HG03457 (cell line): ENCODE measurements at regions not wholly inside any gene's neighbourhood (a gene's known extent, or its start where the extent isn't known, plus 50 kb on each side); places are given as distances from the start of the nearest gene placed in this dataset.

Experiments
- ATAC-seq: cut with Tn5 transposase; IDR thresholded peaks from one replicate; pipeline ENCODE4 v1.9.1; 2021; ENCODE audit warnings: moderate number of reproducible peaks; ENCODE audit not compliant: unreplicated experiment

DNA sequence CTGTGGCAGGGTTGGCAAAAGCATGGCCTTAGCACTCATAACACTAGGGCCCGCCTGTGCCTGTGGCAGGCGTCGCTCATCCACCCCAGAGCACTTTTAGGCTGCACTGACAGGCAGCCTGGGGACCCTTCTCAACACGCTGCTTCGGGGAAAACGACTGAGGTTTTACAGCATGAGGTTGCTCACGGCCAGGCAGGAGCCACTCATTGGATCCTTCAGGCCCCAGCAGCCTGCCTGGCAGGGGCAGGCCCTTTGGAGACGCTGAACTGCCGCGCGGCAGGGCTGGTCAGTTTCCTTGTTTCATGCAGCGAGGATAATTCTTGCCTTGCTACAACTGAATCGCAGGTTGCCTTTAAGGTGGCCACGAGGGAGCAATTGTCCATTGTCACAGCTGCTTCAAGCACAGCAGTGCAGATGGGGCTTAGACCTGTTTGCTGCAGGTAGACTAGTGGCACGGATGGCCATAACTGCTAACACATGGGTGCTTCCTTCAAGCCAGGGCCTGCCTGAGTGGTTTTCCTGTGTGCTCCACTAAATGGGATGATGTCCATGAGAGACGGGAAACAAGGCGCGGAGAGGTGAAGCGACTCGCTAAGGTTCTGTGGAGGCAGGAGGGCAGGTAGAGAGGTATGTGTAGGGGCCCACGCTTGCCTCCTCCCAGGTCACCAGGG, 49.9 kb upstream of the HS6ST1 start:
- no peak for ATAC-seq

DNA sequence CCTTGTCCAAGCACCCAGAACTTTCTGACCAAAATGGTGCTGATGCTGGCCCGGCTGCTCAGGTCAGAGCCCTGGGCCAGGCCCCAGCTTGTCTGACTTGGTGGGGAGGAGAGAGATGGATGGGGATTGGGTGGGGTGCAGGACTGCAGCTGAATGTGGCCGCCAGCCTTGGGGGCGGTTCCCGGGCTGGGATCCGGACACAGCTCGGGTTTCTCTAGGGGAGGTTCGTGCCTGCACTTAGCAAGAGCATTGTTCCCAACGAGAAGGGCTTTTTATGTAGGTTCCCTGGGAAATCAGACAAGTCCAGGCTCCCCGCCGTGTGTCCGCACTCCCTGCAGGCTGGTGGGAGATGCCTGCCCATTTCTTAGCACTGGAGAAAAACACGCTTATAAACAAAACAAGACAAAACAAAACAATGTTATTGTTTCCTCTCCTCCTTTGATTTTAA, 50.5 kb upstream of the HS6ST1 start:
- ATAC-seq = no peak

DNA sequence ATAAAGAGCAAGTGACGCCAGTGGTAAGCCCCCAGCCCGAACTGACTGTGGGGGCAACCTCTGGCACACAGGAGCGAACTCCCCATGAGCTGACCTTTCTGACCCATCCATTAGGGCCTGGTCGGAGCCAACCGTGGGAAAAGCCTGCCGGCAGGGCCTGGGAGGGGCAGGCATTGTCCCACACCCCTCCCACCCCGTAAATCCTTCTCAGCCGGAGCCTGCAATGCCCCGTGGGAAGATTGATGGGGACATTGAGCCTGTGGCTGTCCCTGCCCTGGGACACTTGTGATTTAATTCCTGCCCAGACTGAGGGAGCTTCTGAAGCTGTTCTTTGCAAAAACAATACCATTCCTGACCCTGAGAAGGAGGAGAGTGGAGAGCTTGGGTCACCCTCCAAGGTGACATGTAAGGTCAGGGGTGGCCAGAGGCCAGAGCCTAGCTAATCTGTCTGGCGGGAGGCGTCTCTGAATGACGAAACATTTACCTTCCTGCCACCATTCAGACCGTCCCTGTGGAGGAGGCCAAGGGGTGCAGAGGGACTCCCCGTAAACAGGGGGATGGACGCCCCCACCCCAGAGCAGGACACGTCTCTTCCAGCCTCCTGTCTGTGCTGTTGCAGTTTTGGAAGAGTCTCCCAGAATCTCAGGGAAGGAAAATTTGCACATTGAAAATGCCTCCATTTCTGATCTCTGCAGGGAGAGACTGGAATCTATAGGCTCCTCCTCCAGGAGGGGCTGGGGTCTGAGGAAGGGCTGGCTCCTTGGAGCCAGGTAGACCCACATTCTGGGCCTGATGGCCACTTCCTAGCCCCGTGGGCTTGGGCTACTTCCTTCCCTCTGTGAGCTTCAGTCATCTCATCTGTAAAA, 51.2 kb upstream of the HS6ST1 start:
- no peak for ATAC-seq

DNA sequence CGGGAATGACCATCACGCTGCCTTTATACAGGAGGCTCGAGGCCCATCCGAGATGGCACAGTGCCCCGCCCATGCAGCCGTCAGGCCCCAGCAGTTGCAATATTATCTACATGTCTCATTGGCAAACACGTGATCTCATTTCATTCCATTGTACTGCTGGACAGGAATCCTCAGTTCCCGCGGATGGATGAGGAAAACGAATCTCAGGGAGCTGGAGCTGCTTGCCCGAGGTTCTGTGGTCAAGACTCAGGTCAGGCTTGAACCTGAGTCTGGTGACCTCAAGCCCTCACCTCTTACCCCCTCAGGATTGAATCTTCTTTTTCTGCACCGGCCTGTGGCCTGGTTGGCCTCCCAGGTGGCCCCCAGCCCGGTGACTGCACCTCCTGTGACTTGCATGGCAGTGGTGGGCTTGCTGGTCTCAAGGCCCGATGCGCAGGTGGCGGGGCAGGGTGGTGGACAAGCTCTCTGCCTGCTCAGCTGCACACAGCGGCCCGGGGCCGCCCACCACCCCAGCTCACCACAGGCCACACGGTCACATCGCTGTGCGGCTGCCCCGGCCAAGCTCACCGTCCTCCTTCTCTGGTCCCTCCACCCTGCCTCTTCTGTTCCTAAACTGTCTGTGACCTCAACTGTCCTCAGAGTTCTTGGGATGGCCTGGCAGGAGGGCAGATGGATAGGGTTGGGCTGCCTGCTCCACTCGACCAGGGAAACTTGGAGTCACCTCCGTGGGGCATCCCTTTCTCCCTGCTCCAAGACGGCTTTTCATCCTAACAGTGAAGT, 52.0 kb upstream of the HS6ST1 start:
- ATAC-seq = no peak

DNA sequence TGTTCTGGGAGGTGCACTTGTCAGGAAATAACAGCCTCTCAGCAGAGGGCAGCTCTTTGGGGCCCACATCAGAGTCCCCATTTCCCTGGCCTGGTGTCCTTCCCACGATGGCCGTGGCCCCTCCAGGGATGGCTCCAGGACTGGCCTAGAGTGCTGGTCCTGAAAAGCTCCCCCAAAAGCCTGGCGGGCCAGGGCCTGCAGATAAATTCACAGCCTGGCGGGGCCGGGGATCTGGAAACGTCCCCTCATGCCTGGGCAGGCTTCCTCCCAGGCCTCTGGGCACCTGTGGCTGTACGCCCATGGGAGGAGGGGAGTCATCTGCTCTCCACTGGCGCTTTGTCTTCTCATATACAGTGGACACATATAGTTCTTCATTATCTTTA, 52.6 kb upstream of the HS6ST1 start:
- no peak for ATAC-seq

DNA sequence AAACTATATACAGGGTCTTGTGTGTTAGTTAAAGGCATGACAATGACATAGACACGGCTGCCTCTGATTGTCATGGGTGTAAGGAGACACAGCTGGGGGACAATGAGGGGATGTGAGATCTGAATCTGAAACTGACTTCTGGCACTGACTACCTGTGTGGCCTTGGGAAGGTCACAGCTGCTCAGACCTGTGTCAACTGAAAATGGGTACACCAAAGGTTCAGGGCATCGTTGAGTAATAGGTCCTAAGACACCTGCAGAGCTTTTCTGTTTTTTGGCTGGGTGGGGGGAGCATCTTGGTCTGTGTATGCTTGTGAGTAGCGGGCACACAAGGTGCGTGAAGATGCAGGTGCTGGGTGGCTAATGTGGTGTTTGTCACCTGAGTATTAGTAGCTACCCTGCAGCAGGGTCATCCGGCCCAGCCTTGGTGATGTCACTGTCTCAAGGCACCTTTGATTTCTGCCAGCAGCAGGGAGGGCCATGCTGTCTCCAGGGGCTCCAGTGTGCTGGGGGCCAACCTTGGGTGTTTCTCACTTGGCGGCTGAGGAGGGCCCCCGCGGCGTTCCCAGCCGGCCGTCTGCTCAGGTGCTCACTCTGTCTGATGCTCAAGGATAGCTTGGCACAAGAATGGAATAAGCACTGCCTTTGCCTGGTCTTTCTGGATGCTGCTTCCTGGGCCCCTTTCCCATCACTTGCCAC, 53.1 kb upstream of the HS6ST1 start:
- ATAC-seq = no peak

DNA sequence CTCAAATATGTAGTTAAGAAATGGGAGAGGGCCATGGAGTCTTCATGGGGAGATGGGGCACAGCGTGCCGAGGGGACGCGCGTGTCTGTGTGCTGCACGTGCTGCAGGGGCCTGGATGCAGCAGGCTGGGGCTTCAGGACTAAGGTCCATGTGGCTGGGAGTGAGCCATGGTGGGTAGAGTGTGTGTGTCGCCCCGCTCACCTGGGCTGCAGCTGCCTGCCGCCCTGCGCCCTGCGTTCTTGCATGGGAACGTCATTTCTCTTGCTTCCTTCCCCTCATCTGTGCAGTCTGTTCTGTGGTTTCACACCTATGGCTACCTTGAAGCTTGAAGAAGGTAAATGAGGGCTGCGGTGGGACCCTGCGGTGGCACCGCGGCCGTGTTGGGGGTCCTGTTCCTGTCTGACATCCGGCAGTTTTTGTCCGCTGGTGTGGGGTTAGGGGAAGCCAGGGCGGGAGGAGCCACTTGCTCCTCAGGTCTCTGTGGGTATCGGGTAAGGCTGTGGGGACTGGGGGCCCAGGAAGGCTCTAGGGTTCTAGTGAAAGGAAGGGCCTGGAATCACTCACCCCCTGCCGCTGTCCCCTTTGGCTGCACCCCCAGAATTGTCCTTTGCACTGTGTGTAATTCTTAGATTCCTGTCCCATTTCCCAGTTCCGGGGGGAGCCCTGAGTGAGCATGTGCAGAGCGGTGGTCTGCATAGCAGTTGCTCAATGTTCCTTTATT, 54.1 kb upstream of the HS6ST1 start:
- no peak for ATAC-seq

DNA sequence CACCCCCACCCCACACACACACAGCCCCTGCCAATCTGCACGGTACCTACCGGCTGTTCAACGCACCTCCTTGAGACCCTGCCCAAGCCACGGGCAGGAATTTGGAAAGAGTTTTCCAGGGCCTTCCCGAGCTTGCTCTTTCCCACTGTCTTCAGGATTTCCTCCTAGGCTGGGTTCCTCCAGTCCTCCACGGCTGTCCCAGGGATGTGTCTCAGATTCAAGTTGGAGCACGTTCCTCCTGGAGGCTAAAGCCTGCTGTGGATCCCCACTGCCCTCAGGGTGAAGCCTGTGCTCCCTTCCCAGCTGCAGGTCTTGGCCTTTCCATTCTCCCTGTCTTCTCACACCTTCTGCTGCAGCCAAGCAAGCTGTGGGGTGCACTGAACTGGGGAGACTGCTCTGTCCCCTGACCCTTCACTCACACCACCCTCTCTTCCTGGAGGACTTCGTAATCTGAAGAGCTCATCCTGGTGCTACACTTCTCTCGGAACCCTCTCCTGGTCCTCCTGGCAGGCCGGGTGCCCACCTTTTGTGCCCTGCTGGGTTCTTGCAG, 54.9 kb upstream of the HS6ST1 start:
- ATAC-seq = no peak

DNA sequence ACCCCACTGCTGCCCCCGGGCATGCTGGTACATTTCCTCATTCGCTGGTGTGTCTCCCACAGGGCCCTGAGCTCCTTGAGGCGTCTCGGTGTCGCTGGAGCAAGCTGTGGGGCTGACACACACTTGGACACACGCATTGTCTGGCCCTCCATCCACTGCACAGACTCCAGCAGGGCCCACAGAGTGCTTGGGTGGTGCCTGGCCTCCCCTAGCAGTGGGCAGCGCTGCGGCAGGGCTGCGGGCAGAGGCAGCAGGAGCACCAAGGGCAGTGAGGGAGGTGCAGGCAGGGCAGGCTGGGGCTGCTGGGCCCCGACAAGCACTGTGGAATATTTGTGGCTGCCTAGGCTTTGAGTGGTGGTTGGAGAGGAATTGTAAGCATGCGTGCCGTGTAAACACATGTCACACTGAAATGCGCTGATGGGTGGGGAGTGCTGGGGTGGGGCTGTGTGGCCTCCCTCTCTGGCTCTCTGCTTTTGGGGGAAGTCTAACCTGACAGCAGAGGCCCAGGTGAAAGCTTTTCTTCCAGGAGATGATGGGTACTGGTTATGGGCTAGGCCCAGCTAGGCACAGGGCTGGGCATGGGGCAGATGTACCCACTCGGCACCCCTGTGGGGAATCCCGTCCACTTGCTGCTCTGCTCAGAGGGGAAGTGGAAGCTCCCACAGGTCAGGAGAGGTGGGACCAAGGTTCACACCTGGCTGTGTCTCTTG, 55.5 kb upstream of the HS6ST1 start:
- ATAC-seq = no peak

DNA sequence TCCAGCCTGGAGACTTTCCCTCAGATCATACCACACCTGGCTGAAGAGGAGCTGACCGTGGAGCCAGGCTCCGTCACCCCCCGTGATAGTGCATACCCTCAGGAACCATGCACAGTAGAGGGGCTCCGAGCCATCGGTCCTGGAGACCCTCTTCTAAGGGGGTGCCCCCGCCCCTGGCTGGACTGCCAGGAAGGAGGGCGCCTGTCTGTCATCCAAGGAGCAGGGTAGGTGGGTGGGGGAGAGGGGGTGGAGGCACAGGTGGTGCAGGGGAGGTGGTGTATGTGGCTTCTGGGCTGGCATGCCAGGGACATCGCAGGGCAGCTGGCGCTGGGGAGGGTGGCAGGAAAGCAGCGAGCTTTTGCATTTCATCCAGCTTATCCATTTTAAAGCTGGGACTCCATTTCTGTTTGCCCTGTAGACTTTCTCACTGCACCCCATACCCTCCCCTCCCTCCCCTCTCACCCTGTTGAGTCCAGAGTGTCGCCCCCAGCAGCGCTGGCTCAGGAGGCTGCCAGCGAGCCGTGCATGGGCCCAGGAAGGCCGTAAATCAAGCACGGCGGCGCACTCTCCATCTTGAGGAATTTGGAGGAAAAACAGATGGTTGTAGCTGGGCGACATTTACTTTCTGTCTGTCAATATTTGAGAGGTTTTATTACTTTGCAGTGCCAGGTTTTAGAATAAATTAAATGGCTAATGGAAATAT, 56.2 kb upstream of the HS6ST1 start:
- ATAC-seq = no peak

DNA sequence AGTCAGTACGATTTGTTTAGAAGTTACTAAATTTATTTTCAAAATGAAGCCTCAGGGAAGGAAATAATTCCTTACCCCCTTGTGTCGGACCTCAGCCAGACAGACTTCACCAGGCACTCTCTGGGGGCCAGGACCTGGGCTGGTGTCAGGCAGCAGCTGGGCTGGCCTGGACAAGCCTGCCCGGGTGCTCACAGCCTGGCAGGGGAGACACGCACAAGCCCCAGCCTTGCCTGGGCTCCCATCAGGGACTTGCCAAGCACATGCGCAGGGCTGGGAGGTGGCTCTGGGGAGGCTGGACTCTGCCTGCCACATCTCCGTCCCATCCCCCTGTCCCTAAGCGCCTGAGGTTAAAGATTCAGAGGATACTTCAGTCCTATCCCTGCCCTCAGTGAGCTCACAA, 56.8 kb upstream of the HS6ST1 start:
- no peak for ATAC-seq

DNA sequence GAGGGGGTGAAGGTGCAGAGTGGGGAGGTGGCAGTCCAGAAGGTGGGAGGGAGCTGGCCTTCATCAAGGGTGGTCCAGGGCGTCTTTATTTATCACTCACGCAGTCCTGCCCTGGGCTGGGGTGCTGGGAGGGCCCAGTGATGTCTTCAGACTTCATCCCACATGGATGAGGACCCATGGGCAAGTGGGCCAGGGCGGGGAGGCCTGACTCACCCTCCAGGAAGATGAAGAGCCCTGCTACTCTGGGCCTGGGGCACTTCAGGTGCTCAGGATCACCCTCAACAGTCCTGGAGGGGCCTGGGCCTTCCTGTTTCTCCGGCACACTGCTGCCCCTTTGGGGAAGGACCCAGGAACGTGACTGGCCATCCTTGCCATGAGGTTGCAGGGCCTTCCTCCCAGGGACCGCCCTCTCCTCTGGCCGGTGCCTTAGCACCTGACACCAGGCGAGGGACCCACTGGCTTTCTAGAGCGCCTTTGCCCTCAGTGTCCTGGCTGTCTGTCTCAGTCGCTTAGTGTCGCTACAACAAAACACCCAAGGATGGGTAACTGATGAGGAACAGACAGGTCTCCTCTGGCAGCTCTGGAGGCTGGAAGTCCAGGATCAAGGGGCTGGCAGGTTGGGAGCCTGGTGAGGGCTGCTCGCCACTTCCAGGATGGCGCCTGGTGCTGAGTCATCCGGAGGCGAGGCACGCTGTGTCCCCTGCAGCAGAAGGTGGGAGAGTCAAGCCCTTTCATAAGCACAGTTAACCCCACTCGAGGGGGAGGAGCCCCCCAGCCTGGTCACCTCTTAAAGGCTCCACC, 57.8 kb upstream of the HS6ST1 start:
- no peak for ATAC-seq

DNA sequence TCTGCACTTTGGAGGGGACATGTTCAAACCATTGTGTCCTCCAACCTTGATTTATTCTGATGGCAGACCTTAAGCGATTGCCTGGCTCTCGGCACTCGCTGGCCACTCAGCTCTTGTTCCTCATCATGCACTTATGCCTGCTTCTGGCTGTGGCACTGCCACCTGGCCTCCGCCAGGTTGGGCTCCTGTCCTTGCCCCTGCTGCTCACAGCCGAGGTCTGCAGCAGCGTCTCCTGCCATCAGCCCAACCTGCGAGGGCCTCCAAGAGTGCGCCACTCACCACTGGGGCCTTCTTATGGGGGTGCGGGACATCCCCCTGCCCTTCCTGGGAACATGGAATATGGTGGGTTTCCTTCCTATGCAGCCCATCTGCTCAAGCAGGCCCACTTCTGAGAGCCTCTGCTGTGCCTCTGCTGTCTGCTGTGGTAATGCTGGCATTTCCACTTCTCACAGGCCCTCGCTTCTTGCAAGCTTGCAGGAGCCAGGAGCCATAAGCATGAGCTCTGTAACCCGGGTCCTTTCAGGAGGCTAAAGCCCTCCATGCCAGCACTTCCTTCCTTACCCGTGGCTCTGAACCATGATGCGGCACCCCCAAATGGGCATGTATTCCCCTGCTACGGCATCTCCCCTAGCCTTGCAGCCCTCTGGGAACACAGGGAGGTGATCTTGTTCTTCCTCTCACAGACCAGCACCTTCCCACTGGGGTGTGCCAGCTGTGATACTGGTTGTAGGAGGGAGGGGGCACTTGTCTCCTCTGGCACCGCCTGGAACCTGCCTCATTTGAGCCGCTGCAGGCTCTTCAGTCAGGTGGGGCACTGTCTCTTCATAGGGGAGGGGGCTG, 58.6 kb upstream of the HS6ST1 start:
- ATAC-seq = no peak

DNA sequence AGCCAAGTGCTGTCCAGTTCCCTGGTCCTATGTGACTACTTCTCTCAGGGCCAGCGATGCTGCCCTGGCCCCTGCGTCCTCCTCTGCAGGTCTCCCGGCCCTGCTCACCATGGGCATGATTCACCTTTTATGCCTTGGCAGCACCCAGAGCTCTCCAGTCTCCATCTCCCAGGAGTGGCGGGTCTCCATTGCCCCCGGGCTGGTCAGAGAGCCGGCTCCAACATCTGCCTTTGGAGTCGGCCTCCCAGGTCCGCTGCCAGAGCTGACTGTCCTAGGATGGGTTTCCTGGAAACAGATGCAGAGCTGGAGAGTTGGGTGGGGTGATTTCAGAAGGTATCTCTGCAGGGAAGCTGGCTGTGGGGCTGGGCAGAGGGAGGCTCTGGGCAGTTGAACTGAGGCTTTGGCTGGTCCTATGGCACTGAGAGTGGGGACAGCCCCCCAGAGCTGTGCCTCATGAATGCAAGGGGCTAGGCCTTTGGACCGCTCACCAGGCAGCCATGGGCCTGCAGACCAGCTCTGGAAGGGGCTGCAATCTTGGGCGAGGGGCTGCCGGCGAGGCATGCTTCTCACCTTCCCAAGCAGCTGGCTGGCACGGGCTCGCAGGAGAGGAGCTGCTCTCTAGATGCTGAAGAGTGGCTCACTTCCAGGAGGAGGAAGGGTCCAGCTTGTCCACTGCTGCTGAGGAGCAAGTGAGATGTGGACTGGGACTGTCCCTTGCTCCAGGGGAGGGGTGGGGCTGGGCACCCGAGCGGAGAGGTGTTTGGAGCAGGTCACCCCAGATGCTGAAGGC, 59.8 kb upstream of the HS6ST1 start:
- ATAC-seq = no peak

DNA sequence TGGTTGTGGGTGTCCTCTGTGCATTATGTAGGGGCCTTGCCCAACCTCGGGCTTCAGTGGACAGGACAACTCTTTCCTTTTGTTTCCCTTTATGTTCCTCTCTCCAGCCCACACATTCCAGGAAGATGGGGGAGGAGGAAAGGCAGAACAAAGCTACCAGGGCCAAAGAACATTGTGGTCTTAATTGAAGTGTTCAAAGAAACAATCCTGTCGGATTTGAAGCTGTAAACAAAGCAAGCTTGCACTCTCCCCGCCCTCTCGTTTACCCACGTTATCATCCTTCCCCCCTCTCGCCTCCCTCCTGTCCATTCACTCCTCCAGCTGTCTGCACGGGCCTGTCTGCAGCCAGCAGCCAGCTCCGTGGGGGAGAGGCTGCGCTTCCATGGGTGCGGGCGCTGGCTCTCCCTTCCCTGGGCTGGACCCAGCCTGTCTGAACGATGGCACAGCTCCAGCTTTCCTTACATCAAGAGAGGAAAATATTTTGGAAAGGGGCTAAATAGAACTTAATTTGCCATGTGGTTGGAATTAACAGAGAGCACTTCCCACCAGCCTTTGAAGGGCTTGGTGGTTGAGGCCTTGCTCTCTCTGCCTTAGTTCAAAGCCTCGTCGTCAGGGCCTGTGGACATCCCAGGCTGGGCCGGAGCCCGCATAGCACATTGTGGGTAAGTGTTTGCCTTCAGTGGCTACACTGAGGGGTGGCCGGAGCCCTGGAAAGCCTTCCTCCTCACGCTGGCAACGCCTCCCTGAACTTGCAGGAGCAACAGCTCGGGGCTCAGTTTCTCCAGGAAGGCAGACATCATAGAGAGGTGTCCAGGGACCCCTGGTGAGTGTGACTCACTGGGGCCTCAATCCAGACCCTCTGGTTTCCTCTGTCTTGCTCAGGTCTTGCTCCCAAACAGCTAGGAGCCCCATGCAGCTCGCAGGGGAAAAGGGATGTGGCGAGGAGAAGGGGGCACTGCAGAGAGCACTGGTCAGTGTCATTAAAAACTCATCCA, 60.6 kb upstream of the HS6ST1 start:
- ATAC-seq = no peak
